B cell (primary cell): ENCODE measurements at regions not wholly inside any gene's neighbourhood (a gene's known extent, or its start where the extent isn't known, plus 50 kb on each side); places are given as distances from the start of the nearest gene placed in this dataset.

Experiments
- ATAC-seq: fragments of 200-7000 bp; cut with Tn5 transposase; one replicate; pipeline ENCODE4 v1.10.0; 2021; ENCODE audit warnings: low read depth, mild to moderate bottlenecking, moderate number of reproducible peaks, moderate library complexity
- CTCF ChIA-PET: fragments of 350-600 bp; sonication (Branson Sonifier 250); formaldehyde crosslinking; loops from one replicate; lab custom pipeline; 2021; ENCODE audit warnings: antibody characterized with exemption, inconsistent platforms; lab: Charles Lee
- POLR2A ChIA-PET: fragments of 350-600 bp; sonication (Branson Sonifier 250); formaldehyde crosslinking; loops from one replicate; lab custom pipeline; 2021; ENCODE audit warnings: antibody characterized with exemption; lab: Charles Lee
- DNase-seq: peaks from one replicate; pipeline ENCODE4 v3.0.0; 2013
- H2AFZ ChIP-seq: 2 replicates; pipeline ENCODE4 v1.6.1; 2012; ENCODE audit warnings: mild to moderate bottlenecking, low read depth, low read length; ENCODE audit not compliant: insufficient read depth, poor library complexity, severe bottlenecking
- H3K27ac ChIP-seq, 2 donors: 1 replicate in 1 of 2; 2 replicates in 1 of 2; pipeline ENCODE4 v1.5.1; 2012 to 2013; ENCODE audit warnings: low read length in 2 of 2, mild to moderate bottlenecking in 2 of 2, moderate library complexity in 1 of 2
- H3K27me3 ChIP-seq, 4 experiments: fragments of 200-600 bp in 1 of 4; sonication (generic) in 1 of 4; replicated peaks in 1 of 4; 1 replicate in 2 of 4; 2 replicates in 2 of 4; pipeline versions ENCODE4 v1.6.1 to v1.7.0; 2013 to 2016; ENCODE audit warnings: low read length in 3 of 4, mild to moderate bottlenecking in 2 of 4, mixed read lengths in 1 of 4, moderate library complexity in 1 of 4; ENCODE audit not compliant: insufficient read depth in 4 of 4, control insufficient read depth in 3 of 4; ENCODE audit errors: control extremely low read depth in 1 of 4
- H3K36me3 ChIP-seq, 2 experiments: replicated peaks in 1 of 2; 1 replicate in 1 of 2; 2 replicates in 1 of 2; pipeline versions ENCODE4 v1.6.1 to v1.7.1; 2013; ENCODE audit warnings: low read length in 1 of 2; ENCODE audit not compliant: insufficient read depth in 2 of 2, control insufficient read depth in 1 of 2; ENCODE audit errors: control extremely low read depth in 1 of 2, extremely low read depth in 1 of 2
- H3K4me1 ChIP-seq, 2 donors: fragments of 200-600 bp in 1 of 2; sonication (generic) in 1 of 2; 1 replicate in 1 of 2; 2 replicates in 1 of 2; pipeline versions ENCODE4 v1.5.1 to v1.6.1; 2013 to 2017; ENCODE audit warnings: low read length in 2 of 2; ENCODE audit not compliant: control insufficient read depth in 2 of 2, insufficient read depth in 2 of 2
- H3K4me2 ChIP-seq: replicated peaks from 2 replicates; pipeline ENCODE3; 2012; ENCODE audit warnings: mild to moderate bottlenecking, low read depth, low read length; ENCODE audit not compliant: poor library complexity, severe bottlenecking
- H3K4me3 ChIP-seq, 5 experiments: fragments of 200-600 bp in 1 of 5; sonication (generic) in 1 of 5; 1 replicate in 3 of 5; 2 replicates in 2 of 5; pipeline versions ENCODE4 v1.5.1 to v1.7.0; 2011 to 2016; ENCODE audit warnings: low read length in 4 of 5, mild to moderate bottlenecking in 4 of 5, low read depth in 2 of 5, control low read depth in 1 of 5, moderate library complexity in 1 of 5; ENCODE audit not compliant: insufficient read depth in 1 of 5; ENCODE audit errors: control extremely low read depth in 1 of 5, extremely low read depth in 1 of 5
- H3K79me2 ChIP-seq: fragments of 200-600 bp; sonication (generic); one replicate; pipeline ENCODE4 v1.6.0; 2016; ENCODE audit warnings: low read length; ENCODE audit not compliant: control insufficient read depth, insufficient read depth
- H3K9ac ChIP-seq: fragments of 200-600 bp; sonication (generic); 2 replicates; pipeline ENCODE4 v1.6.1; 2017; ENCODE audit warnings: mild to moderate bottlenecking, low read length, moderate library complexity
- H3K9me3 ChIP-seq, 3 donors: one replicate each; pipeline versions ENCODE4 v1.6.1 to v1.7.1; 2013; ENCODE audit warnings: low read length in 2 of 3; ENCODE audit not compliant: control insufficient read depth in 2 of 3, insufficient read depth in 1 of 3; ENCODE audit errors: control extremely low read depth in 1 of 3
- H4K20me1 ChIP-seq: 2 replicates; pipeline ENCODE4 v1.6.0; 2012; ENCODE audit warnings: mild to moderate bottlenecking, low read length; ENCODE audit not compliant: insufficient read depth, control insufficient read depth, poor library complexity, severe bottlenecking
- H3K27ac Mint-ChIP-seq: one replicate; pipeline ENCODE4 v1.8.0; 2021; ENCODE audit warnings: mixed read lengths
- H3K27me3 Mint-ChIP-seq: one replicate; pipeline ENCODE4 v1.8.0; 2021; ENCODE audit warnings: mixed read lengths
- H3K4me1 Mint-ChIP-seq: one replicate; pipeline ENCODE4 v1.8.0; 2021; ENCODE audit warnings: mixed read lengths
- H3K4me3 Mint-ChIP-seq: one replicate; pipeline ENCODE4 v1.8.0; 2021; ENCODE audit warnings: mixed read lengths
- H3K9me3 Mint-ChIP-seq: one replicate; pipeline ENCODE4 v1.8.0; 2022; ENCODE audit warnings: mixed read lengths; ENCODE audit not compliant: insufficient read depth
- CTCF ChIP-seq: fragments of 200-600 bp; IDR thresholded peaks from one replicate; pipeline ENCODE4 v1.8.0; 2022; ENCODE audit warnings: antibody characterized with exemption, mild to moderate bottlenecking
- EZH2 ChIP-seq: IDR thresholded peaks from 2 replicates; pipeline ENCODE4 v1.6.1; 2012; ENCODE audit warnings: borderline replicate concordance, low read depth, mild to moderate bottlenecking, moderate library complexity, low read length; ENCODE audit not compliant: insufficient read depth, poor library complexity, severe bottlenecking
- whole genome bisulfite sequencing: methylation state at CpG from one replicate; pipeline ENCODE4 v1.1.5; 2013; ENCODE audit warnings: missing lambda C conversion rate; ENCODE audit not compliant: insufficient coverage; 5-methylcytosine and 5-hydroxymethylcytosine counted together
- intact Hi-C: fragments of 100-400 bp; cut with micrococcal nuclease; formaldehyde crosslinking; loops from one replicate; pipeline ENCODE4 v1.10.0; 2022

- Histone ChIP-seq H3K36me3 (no peaks in the 10 kb centered on the region), H3K9me3 (no peaks in the 10 kb centered on the region), H4K20me1 (no peaks in the 10 kb centered on the region), H3K4me1 (no peaks in the 10 kb centered on the region), H3K79me2 (no peaks in the 10 kb centered on the region), H3K9ac (no peak overlapping the region), H3K27ac (no peak overlapping the region), H2AFZ (no peak overlapping the region), H3K4me3 (no peak overlapping the region), H3K27me3 (no peaks in the 10 kb centered on the region), H3K4me2 (no peak overlapping the region)
- Mint-ChIP-seq H3K4me1 (no peaks in the 10 kb centered on the region), H3K27ac (no peak overlapping the region), H3K4me3 (no peak overlapping the region), H3K9me3 (no peaks in the 10 kb centered on the region), H3K27me3 (no peaks in the 10 kb centered on the region)
- no CpG with 5 or more reads among the region's 6 CpGs for WGBS
- ChIA-PET CTCF (no interaction called here), POLR2A (no interaction called here)
- no peak for TF ChIP-seq EZH2
- no peak for TF ChIP-seq CTCF
- DNase-seq (no peak), ATAC-seq (no peak)
- intact Hi-C loops: no loop called here
Measured at GRCh38 chrX:22758807-22759481, 240.8 kb upstream of the DDX53 start.

GRCh38 chrX:22760513-22761057 lies 239.2 kb upstream of the DDX53 start:
- DNase-seq (no peak), ATAC-seq (no peak)
- Histone ChIP-seq H3K4me3 (no peak overlapping the region), H3K9me3 (no peaks in the 10 kb centered on the region), H3K27ac (no peak overlapping the region), H3K36me3 (no peaks in the 10 kb centered on the region), H3K4me2 (no peak overlapping the region), H3K4me1 (no peaks in the 10 kb centered on the region), H3K27me3 (no peaks in the 10 kb centered on the region), H3K9ac (no peak overlapping the region), H3K79me2 (no peaks in the 10 kb centered on the region), H4K20me1 (no peaks in the 10 kb centered on the region), H2AFZ (no peak overlapping the region)
- Mint-ChIP-seq H3K4me1 (no peaks in the 10 kb centered on the region), H3K27ac (no peak overlapping the region), H3K27me3 (no peaks in the 10 kb centered on the region), H3K4me3 (no peak overlapping the region), H3K9me3 (no peaks in the 10 kb centered on the region)
- TF ChIP-seq CTCF: no peak
- TF ChIP-seq EZH2: no peak
- ChIA-PET POLR2A (no interaction called here), CTCF (interaction anchor here (0.6 kb wide), 1 partner anchor 1134 kb away, joined by 4 read pairs; no protein-coding TSS in a partner anchor)
- intact Hi-C loops: no loop called here
